HCEC 1CT (cell line): ENCODE measurements at regions not wholly inside any gene's neighbourhood (a gene's known extent, or its start where the extent isn't known, plus 50 kb on each side); places are given as distances from the start of the nearest gene placed in this dataset.
"Not testable (repeated sequence)": the region's sequence is repeated elsewhere in the genome, so short reads cannot be mapped to it uniquely, and the experiment has no call there.

Experiments
- DNase-seq: peaks from one replicate; pipeline ENCODE4 v3.0.0-alpha.2; 2017

- peak; percentile 73 for DNase-seq
Observed at GRCh38 chr2:225894236-225894980, 494.9 kb downstream of the NYAP2 start.

- DNase-seq, result no peak
Observed at GRCh38 chr2:225893151-225893550, 493.6 kb downstream of the NYAP2 start.

- no peak for DNase-seq
Observed at GRCh38 chr2:225891771-225892170, 492.3 kb downstream of the NYAP2 start.

GRCh38 chr2:225891013-225891412 is 491.5 kb downstream of the NYAP2 start:
- DNase-seq, result no peak

- peak; percentile 82 for DNase-seq
Observed at GRCh38 chr2:225889452-225889851, 489.9 kb downstream of the NYAP2 start.

- no peak for DNase-seq
Observed at GRCh38 chr2:225867071-225867470, 467.6 kb downstream of the NYAP2 start.

GRCh38 chr2:225865468-225865867 is 466.0 kb downstream of the NYAP2 start:
- DNase-seq, result peak; percentile 7

GRCh38 chr2:225864394-225864793 is 464.9 kb downstream of the NYAP2 start:
- DNase-seq, result no peak

- peak; percentile 49 for DNase-seq
Observed at GRCh38 chr2:225842939-225843338, 443.4 kb downstream of the NYAP2 start.

GRCh38 chr2:225841314-225841713 is 441.8 kb downstream of the NYAP2 start:
- DNase-seq, result peak; percentile 39

- DNase-seq, result no peak
Observed at GRCh38 chr2:225837328-225837727, 437.8 kb downstream of the NYAP2 start.

- DNase-seq, result no peak
Observed at GRCh38 chr2:225824748-225825449, 425.4 kb downstream of the NYAP2 start.

GRCh38 chr2:225821351-225821750 is 421.8 kb downstream of the NYAP2 start:
- DNase-seq, result no peak

GRCh38 chr2:225820826-225821225 is 421.3 kb downstream of the NYAP2 start:
- DNase-seq, result no peak

GRCh38 chr2:225814554-225814953 is 415.0 kb downstream of the NYAP2 start:
- DNase-seq, result no peak

GRCh38 chr2:225806105-225806504 is 406.6 kb downstream of the NYAP2 start:
- peak; percentile 6 for DNase-seq

GRCh38 chr2:225802076-225802475 is 402.6 kb downstream of the NYAP2 start:
- DNase-seq, result not testable (repeated sequence)

- no peak for DNase-seq
Observed at GRCh38 chr2:225797394-225797793, 397.9 kb downstream of the NYAP2 start.

- DNase-seq, result no peak
Observed at GRCh38 chr2:225794652-225795400, 395.3 kb downstream of the NYAP2 start.

- no peak for DNase-seq
Observed at GRCh38 chr2:225793736-225794550, 394.4 kb downstream of the NYAP2 start.

GRCh38 chr2:225788571-225789094 is 389.1 kb downstream of the NYAP2 start:
- DNase-seq, result no peak

- DNase-seq, result no peak
Observed at GRCh38 chr2:225787497-225787896, 388.0 kb downstream of the NYAP2 start.

- no peak for DNase-seq
Observed at GRCh38 chr2:225781991-225782390, 382.5 kb downstream of the NYAP2 start.
